HuH-7.5 (cell line): ENCODE measurements at regions not wholly inside any gene's neighbourhood (a gene's known extent, or its start where the extent isn't known, plus 50 kb on each side); places are given as distances from the start of the nearest gene placed in this dataset.

Source experiments
- DNase-seq: peaks from one replicate; pipeline ENCODE4 v3.0.0; 2011; ENCODE audit warnings: low spot score

- no peak for DNase-seq
Observed at GRCh38 chr13:78978381-78978998, 319.5 kb upstream of the OBI1 start.

GRCh38 chr13:78977311-78977710, 318.4 kb upstream of the OBI1 start:
- DNase-seq = no peak

- DNase-seq = no peak
Observed at GRCh38 chr13:78976696-78977095, 317.7 kb upstream of the OBI1 start.

DNA sequence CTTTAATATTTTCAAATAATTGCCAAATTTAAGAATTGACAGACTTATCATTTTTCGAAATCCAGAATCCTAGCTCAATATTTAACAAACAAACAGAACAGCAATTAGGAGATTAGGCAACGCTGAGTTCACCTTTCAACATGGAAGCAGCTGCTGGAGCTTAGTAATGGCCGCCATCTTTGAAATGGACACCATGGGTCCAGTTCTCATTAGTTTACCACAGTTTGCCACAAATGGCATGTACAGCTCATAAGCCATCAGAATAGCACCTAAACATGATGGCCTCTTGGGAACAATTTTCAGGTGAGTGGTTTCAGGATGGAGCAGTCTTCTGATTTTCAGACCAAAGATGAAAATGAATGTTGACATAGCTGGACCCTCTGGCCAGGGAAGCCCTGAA, 313.6 kb upstream of the OBI1 start:
- DNase-seq = no peak

GRCh38 chr13:78971355-78972025, 312.5 kb upstream of the OBI1 start:
- DNase-seq = no peak

DNA sequence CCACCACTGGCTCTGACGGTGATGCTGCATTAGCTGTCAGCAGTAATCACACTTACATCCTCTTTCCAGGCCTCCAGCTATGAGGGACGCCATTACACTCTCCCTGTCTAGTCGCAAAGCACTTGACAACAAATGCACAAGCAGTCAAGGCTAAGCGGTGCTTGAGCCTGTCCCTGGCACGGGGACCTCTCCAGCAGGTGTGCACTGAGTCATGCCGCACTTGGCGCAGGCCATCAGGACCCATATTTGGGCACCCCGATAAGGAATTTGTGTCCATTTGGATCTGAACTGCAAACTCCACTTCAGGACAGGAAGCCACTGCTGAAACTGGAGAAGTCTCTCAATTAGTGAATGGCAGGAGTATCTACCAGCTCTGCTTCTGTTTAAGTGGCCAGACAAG, 301.9 kb upstream of the OBI1 start:
- DNase-seq = no peak

DNA sequence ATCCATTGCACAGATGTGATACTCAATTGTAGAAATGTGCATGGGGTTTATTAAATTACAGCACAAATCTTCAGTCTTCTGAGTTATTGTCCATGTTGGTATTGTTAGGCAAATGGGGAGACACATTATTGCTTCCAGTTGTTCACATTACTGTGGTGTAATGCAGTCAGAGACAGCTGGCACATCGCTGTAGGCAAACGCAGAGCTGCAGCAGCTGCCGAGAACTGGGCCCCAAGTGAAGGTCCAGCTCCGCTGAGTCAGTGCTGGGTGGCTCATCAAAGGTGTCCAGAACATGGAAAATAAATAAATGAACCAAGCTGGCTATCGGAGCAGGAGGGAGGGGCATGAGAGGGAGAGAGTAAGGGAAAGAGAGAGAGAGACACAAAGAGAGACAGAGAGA, 299.1 kb upstream of the OBI1 start:
- DNase-seq = no peak

GRCh38 chr13:78940455-78941130, 281.6 kb upstream of the OBI1 start:
- DNase-seq = no peak

DNA sequence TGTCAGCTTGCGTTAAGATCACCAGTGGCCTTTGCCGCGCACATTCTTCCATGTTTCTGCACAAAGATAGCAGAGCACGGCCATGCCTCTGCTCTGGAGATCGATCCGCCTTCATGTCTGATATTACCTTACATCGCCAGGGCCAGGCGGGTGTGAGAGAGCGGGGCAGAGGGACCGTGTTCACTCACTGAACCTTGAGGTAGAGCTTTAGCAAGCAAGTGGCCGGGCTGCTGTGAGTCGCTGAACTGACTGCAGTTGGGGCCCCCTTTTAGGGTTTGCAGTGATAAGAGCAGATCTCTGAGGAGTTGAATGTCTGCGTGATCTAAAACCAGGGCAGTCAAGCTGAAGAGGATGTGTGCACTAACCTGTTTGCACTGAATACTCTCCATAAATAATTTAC, 275.4 kb upstream of the OBI1 start:
- no peak for DNase-seq

DNA sequence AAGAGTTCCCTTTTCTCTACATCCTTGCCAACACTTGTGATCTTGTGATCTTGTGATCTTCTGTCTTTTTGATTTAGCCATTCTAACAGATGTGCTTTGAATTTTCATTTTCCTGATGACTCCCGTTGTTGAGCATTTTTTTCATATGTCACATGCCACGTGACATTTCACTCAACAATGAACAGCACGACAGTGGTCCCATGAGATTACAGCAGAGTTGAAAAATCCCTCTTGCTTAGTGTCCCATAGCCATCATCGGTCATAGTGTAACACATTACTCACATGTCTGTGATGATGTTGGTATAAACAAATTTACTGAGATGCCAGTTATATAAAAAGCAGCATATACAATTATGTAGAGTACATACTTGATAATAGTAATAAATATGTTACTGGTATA, 256.1 kb upstream of the OBI1 start:
- no peak for DNase-seq

- DNase-seq = no peak
Observed at GRCh38 chr13:78913656-78914055, 254.7 kb upstream of the OBI1 start.

GRCh38 chr13:78910147-78910546, 251.2 kb upstream of the OBI1 start:
- DNase-seq = no peak

GRCh38 chr13:78909276-78909675, 250.3 kb upstream of the OBI1 start:
- DNase-seq = no peak

DNA sequence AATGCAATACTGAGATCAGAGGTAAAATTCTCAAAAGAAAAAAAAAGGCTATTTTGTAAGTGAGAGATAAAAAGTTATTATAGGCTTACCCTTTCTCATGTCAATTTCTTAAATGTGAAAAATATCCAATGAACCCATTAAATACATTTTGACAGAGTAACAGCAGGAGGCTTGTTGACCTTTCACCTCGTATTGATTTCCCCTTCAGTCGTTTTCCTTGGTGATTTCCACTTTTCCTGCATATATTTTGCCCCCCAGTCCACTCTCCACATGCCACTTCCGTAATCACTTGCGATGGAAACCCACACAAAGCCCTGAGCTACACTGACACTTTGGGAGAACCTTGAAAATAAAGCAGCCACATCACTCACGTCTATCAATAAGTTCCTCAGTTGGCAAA, 248.1 kb upstream of the OBI1 start:
- no peak for DNase-seq

DNA sequence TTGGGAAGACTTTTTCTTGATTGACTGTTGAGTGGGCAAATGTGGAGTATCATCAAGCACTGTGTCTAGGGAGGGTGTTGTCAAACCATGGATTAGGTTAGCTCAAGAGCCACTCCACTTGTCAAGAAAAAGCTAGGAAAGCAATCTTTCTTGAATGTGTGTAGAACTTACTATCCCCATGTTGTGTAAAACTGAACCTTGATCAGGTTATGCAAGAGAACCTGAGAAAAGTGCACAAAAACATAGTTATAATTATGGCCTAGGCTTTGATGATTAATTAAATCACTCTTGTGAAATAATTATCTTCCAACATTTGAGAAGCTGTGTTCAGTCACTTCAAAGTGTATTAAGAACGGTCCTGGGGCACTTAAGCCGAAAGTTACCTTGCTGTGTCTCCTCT, 238.2 kb upstream of the OBI1 start:
- DNase-seq = no peak

GRCh38 chr13:78884571-78884970, 225.6 kb upstream of the OBI1 start:
- no peak for DNase-seq

DNA sequence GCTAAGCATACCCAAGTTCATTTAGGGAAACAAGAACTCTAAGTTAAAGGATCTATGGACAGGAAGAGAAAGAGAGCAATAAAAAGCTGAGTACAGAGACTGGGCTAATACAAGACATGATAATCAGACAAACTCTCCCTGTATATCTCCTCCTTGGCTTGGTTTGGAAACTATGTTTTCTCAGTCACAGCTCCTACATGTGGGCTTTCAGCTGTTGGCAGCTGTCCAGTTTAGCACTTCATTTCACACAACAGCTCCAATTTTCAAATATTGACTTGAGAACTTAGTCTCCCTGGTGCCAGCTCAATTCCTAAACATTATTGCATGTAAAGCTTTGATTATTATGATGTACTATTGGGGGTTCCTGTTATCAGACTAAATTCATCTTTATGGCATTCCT, 222.8 kb upstream of the OBI1 start:
- no peak for DNase-seq

DNA sequence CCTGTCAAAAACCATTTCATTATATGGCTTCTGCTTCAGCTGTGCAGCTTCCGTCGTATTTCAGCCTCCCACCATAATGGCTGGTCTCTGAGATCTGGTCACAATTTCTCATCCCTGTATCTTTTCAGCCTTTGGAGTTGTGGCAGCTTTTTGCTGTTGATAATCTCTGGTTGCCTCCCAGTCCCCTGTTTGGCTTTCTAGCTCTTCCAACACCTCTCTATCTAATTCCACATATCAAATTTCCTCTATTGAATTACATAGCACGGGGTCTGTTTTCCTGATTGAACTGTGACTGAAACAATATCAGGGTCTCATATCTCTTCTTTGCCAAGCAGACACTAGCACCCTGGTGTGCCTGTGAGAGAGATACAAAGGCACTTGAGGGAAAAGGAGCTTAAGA, 222.1 kb upstream of the OBI1 start:
- no peak for DNase-seq

- no peak for DNase-seq
Observed at GRCh38 chr13:78876915-78877549, 218.1 kb upstream of the OBI1 start.

DNA sequence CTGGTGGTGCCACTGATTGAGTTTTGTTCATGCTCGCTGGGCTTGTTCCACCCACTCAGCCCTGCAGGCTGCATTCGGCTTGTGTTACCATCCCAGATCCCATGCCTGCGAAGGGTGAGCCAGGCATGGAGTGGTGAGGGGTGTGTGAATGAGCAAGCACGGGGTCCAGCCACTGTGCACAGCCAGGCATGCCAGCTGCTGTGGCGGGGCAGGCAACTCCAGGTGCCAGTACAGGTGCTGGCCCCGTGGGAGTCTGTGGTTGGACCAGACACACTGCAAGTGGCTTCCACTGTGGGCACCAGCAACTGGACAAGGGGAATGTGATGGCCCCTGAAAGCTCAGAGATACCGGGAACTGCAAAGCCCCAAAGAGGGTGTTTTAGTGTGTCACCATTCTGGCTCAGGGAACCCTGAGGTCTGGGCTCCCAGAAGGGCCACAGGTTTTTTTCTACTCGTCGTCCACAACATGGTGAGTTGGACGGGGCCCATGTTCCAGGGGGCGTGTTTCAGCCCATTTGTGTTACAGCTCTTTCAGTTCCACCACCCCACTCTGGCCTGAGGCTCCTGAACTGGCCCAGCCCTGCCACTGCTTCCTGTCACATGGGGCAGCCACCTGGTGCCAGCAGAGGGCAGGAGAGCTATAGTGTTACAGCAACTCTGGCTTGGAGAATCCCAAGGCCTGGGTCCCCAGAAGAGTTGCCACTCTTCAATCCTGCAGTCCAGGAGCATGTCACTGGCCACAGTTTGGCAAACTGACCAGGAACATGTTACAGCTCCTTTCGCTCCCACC, 217.0 kb upstream of the OBI1 start:
- no peak for DNase-seq

- DNase-seq = no peak
Observed at GRCh38 chr13:78868991-78869390, 210.0 kb upstream of the OBI1 start.

DNA sequence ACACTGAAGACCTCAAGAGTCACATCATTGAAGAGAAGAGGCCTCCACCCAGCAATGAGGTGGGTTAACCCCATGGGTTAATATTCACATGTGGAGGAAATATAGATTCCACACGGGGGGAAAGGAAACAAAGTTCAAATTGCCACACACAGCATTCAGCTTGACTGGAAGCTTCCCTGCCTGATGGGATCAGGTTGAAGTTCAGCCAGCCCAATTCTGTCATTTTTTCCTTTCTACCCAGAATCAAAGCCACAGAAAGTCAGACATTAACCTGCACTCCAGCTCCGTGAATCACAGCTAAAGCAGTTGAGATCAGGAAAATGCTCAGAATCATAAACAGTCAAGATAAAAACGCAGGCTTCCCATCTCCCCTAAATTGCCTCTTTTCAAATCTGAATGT, 208.7 kb upstream of the OBI1 start:
- DNase-seq = no peak
